ENCODE measurements at regions not wholly inside any gene's neighbourhood (a gene's known extent, or its start where the extent isn't known, plus 50 kb on each side); places are given as distances from the start of the nearest gene placed in this dataset.

GRCh38 chr10:111706331-111706730 is 477.2 kb downstream of the GPAM start (continued):
- TF ChIP-seq ATF2 (IDR thresholded peaks at IDR 0.05; ENCODE audit: low read length), result no peak

- Histone ChIP-seq H3K79me2 (ENCODE audit: control insufficient read depth, insufficient read depth, low read length) (no peaks in the 10 kb centered on the region), H3K4me2 (ENCODE audit: control insufficient read depth, insufficient read depth) (no peak overlapping the region), H3K27me3 (replicated peaks in 1 of 2; ENCODE audit: control insufficient read depth in 2 of 2, insufficient read depth in 2 of 2, low read length in 1 of 2) (no peaks in the 10 kb centered on the region), H3K4me3 (no peak overlapping the region), H3K4me1 (ENCODE audit: control insufficient read depth, insufficient read depth, low read length) (no peaks in the 10 kb centered on the region), H3K27ac (ENCODE audit: control insufficient read depth, insufficient read depth) (no peak overlapping the region), H2AFZ (ENCODE audit: control insufficient read depth, low read depth, low read length) (no peak overlapping the region), H4K20me1 (ENCODE audit: control insufficient read depth, insufficient read depth) (no peaks in the 10 kb centered on the region), H3K36me3 (ENCODE audit: control insufficient read depth in 2 of 2, insufficient read depth in 2 of 2, low read length in 1 of 2) (no peaks in the 10 kb centered on the region), H3K9ac (ENCODE audit: control insufficient read depth, insufficient read depth, low read length) (no peak overlapping the region), H3K9me3 (replicated peaks; ENCODE audit: control insufficient read depth, insufficient read depth, low read length) (no peaks in the 10 kb centered on the region)
- no peak for DNase-seq (ENCODE audit: low read depth, low spot score)
- 0% methylated on average over 1 of the region's 1 CpG for WGBS (ENCODE audit: insufficient coverage, insufficient replicate concordance, low lambda C conversion rate, missing lambda C conversion rate)
- ChIA-PET POLR2A (no interaction called here), SMC1A (ENCODE audit: uncharacterized antibody, unreplicated experiment) (no interaction called here), RAD21 (ENCODE audit: unreplicated experiment) (no interaction called here), CTCF (no interaction called here)
- ATAC-seq, result no peak
- intact Hi-C loops (cut with micrococcal nuclease; ENCODE audit: unreplicated experiment) (no loop called here), in situ Hi-C loops (cut with MboI) (no loop called here)
- no TSS peak for BruUV-seq (replicated peaks)
- no peak for FAIRE-seq
- TF ChIP-seq REST (IDR thresholded peaks at IDR 0.05; ENCODE audit: low read depth, low read length) (no peak), USF1 (IDR thresholded peaks at IDR 0.05; ENCODE audit: borderline replicate concordance, extremely low read length, insufficient read depth, low read depth, low read length) (no peak), E4F1 (IDR thresholded peaks at IDR 0.05; ENCODE audit: borderline replicate concordance, partially characterized antibody) (no peak), SMARCA5 (IDR thresholded peaks at IDR 0.05) (no peak), POLR2AphosphoS2 (IDR thresholded peaks at IDR 0.05; ENCODE audit: low read depth, low read length) (no peak), SKIL (IDR thresholded peaks at IDR 0.05; ENCODE audit: low read depth, poor library complexity, severe bottlenecking) (no peak), ATF2 (IDR thresholded peaks at IDR 0.05; ENCODE audit: low read length) (no peak), SMAD5 (IDR thresholded peaks at IDR 0.05; ENCODE audit: low read depth) (no peak), TAF1 (IDR thresholded peaks at IDR 0.05; ENCODE audit: borderline replicate concordance, low read depth, low read length) (no peak)
Measured at GRCh38 chr10:111707076-111707475, 476.5 kb downstream of the GPAM start.
